ENCODE measurements at regions not wholly inside any gene's neighbourhood (a gene's known extent, or its start where the extent isn't known, plus 50 kb on each side); places are given as distances from the start of the nearest gene placed in this dataset.
"Not testable (repeated sequence)": the region's sequence is repeated elsewhere in the genome, so short reads cannot be mapped to it uniquely, and the experiment has no call there.

- no peak for DNase-seq
Measured at GRCh38 chr1:229888157-229888556, 178.9 kb upstream of the GALNT2 start.

GRCh38 chr1:229888561-229889001 is 178.5 kb upstream of the GALNT2 start:
- DNase-seq, result no peak

GRCh38 chr1:229889031-229889517 is 178.0 kb upstream of the GALNT2 start:
- peak; percentile 14 for DNase-seq

GRCh38 chr1:229891227-229891626 is 175.8 kb upstream of the GALNT2 start:
- no peak for DNase-seq

GRCh38 chr1:229892515-229893117 is 174.4 kb upstream of the GALNT2 start:
- no peak for DNase-seq

GRCh38 chr1:229893762-229894444 is 173.1 kb upstream of the GALNT2 start:
- DNase-seq, result no peak

GRCh38 chr1:229894532-229894931 is 172.5 kb upstream of the GALNT2 start:
- DNase-seq, result no peak

GRCh38 chr1:229895605-229896004 is 171.4 kb upstream of the GALNT2 start:
- DNase-seq, result no peak

- DNase-seq, result peak; percentile 7
Measured at GRCh38 chr1:229896306-229896705, 170.7 kb upstream of the GALNT2 start.

- DNase-seq, result no peak
Measured at GRCh38 chr1:229896861-229897260, 170.2 kb upstream of the GALNT2 start.

- DNase-seq, result no peak
Measured at GRCh38 chr1:229897501-229897900, 169.5 kb upstream of the GALNT2 start.

- DNase-seq, result no peak
Measured at GRCh38 chr1:229900220-229900619, 166.8 kb upstream of the GALNT2 start.

GRCh38 chr1:229905031-229905545 is 161.9 kb upstream of the GALNT2 start:
- no peak for DNase-seq

GRCh38 chr1:229905652-229906051 is 161.4 kb upstream of the GALNT2 start:
- no peak for DNase-seq

- no peak for DNase-seq
Measured at GRCh38 chr1:229907884-229908638, 159.0 kb upstream of the GALNT2 start.

- no peak for DNase-seq
Measured at GRCh38 chr1:229908689-229909088, 158.3 kb upstream of the GALNT2 start.

- DNase-seq, result no peak
Measured at GRCh38 chr1:229913489-229913888, 153.5 kb upstream of the GALNT2 start.

- not testable (repeated sequence) for DNase-seq
Measured at GRCh38 chr1:229919488-229919887, 147.6 kb upstream of the GALNT2 start.

- DNase-seq, result no peak
Measured at GRCh38 chr1:229920683-229921082, 146.4 kb upstream of the GALNT2 start.

GRCh38 chr1:229922249-229922648 is 144.8 kb upstream of the GALNT2 start:
- no peak for DNase-seq

GRCh38 chr1:229924639-229925038 is 142.4 kb upstream of the GALNT2 start:
- DNase-seq, result no peak

GRCh38 chr1:229928767-229929166 is 138.3 kb upstream of the GALNT2 start:
- no peak for DNase-seq

- not testable (repeated sequence) for DNase-seq
Measured at GRCh38 chr1:229931751-229932150, 135.3 kb upstream of the GALNT2 start.

GRCh38 chr1:229935157-229935556 is 131.9 kb upstream of the GALNT2 start:
- not testable (repeated sequence) for DNase-seq

All from fibroblast of upper back skin (primary cell).